Astrocyte (in vitro differentiated cells and primary cell): ENCODE measurements at regions not wholly inside any gene's neighbourhood (a gene's known extent, or its start where the extent isn't known, plus 50 kb on each side); places are given as distances from the start of the nearest gene placed in this dataset.

Experiments
- CTCF ChIP-seq: IDR thresholded peaks from 2 replicates; pipeline ENCODE4 v1.5.1; 2011; ENCODE audit warnings: low read depth, mild to moderate bottlenecking, inconsistent platforms, low read length, moderate library complexity; ENCODE audit not compliant: insufficient read depth
- EZH2 ChIP-seq: IDR thresholded peaks from 2 replicates; pipeline ENCODE4 v1.6.1; 2012; ENCODE audit warnings: mild to moderate bottlenecking, low read length, inconsistent platforms; ENCODE audit not compliant: insufficient read depth

- no peak for TF ChIP-seq EZH2
- peak; percentile 16 for TF ChIP-seq CTCF
Measured at GRCh38 chr12:107891967-107892366, 117.5 kb downstream of the ASCL4 start.
